Adrenal gland (tissue), 9 donors: ENCODE measurements at regions not wholly inside any gene's neighbourhood (a gene's known extent, or its start where the extent isn't known, plus 50 kb on each side); places are given as distances from the start of the nearest gene placed in this dataset.

Experiments
- DNase-seq, 7 donors: peaks; one replicate each; pipeline ENCODE4 v3.0.0-alpha.2; 2019 to 2020
- H3K27ac ChIP-seq, 5 donors: fragments of 200-600 bp; sonication (generic) in 4 of 5; 1 replicate in 3 of 5; 2 replicates in 2 of 5; pipeline versions ENCODE4 v1.5.1 to v1.8.0; 2016 to 2020; ENCODE audit warnings: mild to moderate bottlenecking in 1 of 5
- H3K27me3 ChIP-seq: fragments of 200-600 bp; 2 replicates; pipeline ENCODE4 v1.8.0; 2021
- H3K36me3 ChIP-seq, 2 donors: fragments of 200-600 bp; replicated peaks in 1 of 2; 1 replicate in 1 of 2; 2 replicates in 1 of 2; pipeline versions ENCODE4 v1.5.1 to v1.8.0; 2018 to 2022
- H3K4me1 ChIP-seq, 2 donors: fragments of 200-600 bp; replicated peaks in 1 of 2; 1 replicate in 1 of 2; 2 replicates in 1 of 2; pipeline versions ENCODE4 v1.5.1 to v1.8.0; 2018 to 2021
- H3K4me3 ChIP-seq, 4 donors: fragments of 200-600 bp; sonication (generic) in 3 of 4; one replicate each; pipeline ENCODE4 v1.5.1; 2016 to 2018
- H3K9me3 ChIP-seq, 3 donors: fragments of 200-600 bp; sonication (generic) in 1 of 3; replicated peaks in 1 of 3; 1 replicate in 2 of 3; 2 replicates in 1 of 3; pipeline versions ENCODE4 v1.5.1 to v1.8.0; 2016 to 2021
- CTCF ChIP-seq, 6 experiments: fragments of 450-650 bp in 4 of 6; fragments of 200-600 bp in 2 of 6; sonication (generic) in 1 of 6; IDR thresholded peaks; 1 replicate in 5 of 6; 2 replicates in 1 of 6; pipeline versions ENCODE4 v1.5.1 to v1.8.0; 2016 to 2021; ENCODE audit warnings: antibody characterized with exemption in 6 of 6, mild to moderate bottlenecking in 2 of 6, moderate library complexity in 1 of 6
- POLR2A ChIP-seq, 2 donors: fragments of 450-650 bp; IDR thresholded peaks; one replicate each; pipeline ENCODE4 v1.6.1; 2017; ENCODE audit warnings: antibody characterized with exemption in 2 of 2, mild to moderate bottlenecking in 2 of 2, moderate library complexity in 1 of 2
- WGBS, 4 donors: extraction: QIAGEN DNeasy Blood & Tissue Kit in 2 of 4; methylation state at CpG; one replicate each; pipeline versions ENCODE4 v1.1.5 to v1.1.7; 2013 to 2017; 5-methylcytosine and 5-hydroxymethylcytosine counted together
- intact Hi-C, 2 donors: fragments of 100-400 bp; cut with DNase I; formaldehyde crosslinking; loops; one replicate each; pipeline versions ENCODE4 v1.14.1 to v1.15.0; 2022 to 2023
- donor health status: healthy with polysubstance abuse.
- donor health status: Bipolar disorder and iron deficiency.
- donor health status: DM: yes; HTN: yes; CAD: no.
- donor health status: DM: no; HTN: no; CAD: no.
- donor health status: DM: no; HTN: no; CAD: no.

GRCh38 chr7:124596881-124597280 is 168.7 kb downstream of the GPR37 start:
- no peak overlapping the region for H3K4me3 ChIP-seq
- H3K27ac ChIP-seq, result no peak overlapping the region
- 67 to 81% (median 75%) methylated on average over 1 of the region's 1 CpG for WGBS, 4 donors
- H3K36me3 ChIP-seq, result no peaks in the 10 kb centered on the region
- DNase-seq, result no peak
- intact Hi-C loops, result no loop called here
- no peaks in the 10 kb centered on the region for H3K4me1 ChIP-seq
- no peak for TF ChIP-seq POLR2A (IDR thresholded peaks at IDR 0.05)
- TF ChIP-seq CTCF (IDR thresholded peaks at IDR 0.05), result no peak
- H3K27me3 ChIP-seq, result no peaks in the 10 kb centered on the region
- H3K9me3 ChIP-seq, result no peaks in the 10 kb centered on the region

- Histone ChIP-seq H3K4me1 (no peaks in the 10 kb centered on the region), H3K9me3 (no peaks in the 10 kb centered on the region), H3K27me3 (no peaks in the 10 kb centered on the region), H3K36me3 (no peaks in the 10 kb centered on the region), H3K4me3 (no peak overlapping the region), H3K27ac (no peak overlapping the region)
- WGBS, 4 donors, result 78 to 90% (median 82%) methylated on average over 2 of the region's 2 CpGs
- TF ChIP-seq CTCF (IDR thresholded peaks at IDR 0.05), result no peak
- TF ChIP-seq POLR2A (IDR thresholded peaks at IDR 0.05), result no peak
- intact Hi-C loops, result no loop called here
- DNase-seq, result no peak
Measured at GRCh38 chr7:124590814-124591213, 174.8 kb downstream of the GPR37 start.

GRCh38 chr7:124577256-124577655 is 188.3 kb downstream of the GPR37 start:
- WGBS, 4 donors, result 50 to 58% (median 50%) methylated on average over 2 of the region's 2 CpGs
- H3K4me1 ChIP-seq, result no peaks in the 10 kb centered on the region
- H3K27ac ChIP-seq, result no peak overlapping the region
- H3K36me3 ChIP-seq, result no peaks in the 10 kb centered on the region
- no peaks in the 10 kb centered on the region for H3K9me3 ChIP-seq
- no peaks in the 10 kb centered on the region for H3K27me3 ChIP-seq
- no peak for TF ChIP-seq CTCF (IDR thresholded peaks at IDR 0.05)
- TF ChIP-seq POLR2A (IDR thresholded peaks at IDR 0.05), result no peak
- H3K4me3 ChIP-seq, result no peak overlapping the region
- DNase-seq, result no peak
- intact Hi-C loops, result no loop called here

- 85 to 90% (median 87%) methylated on average over 3 of the region's 3 CpGs for WGBS, 4 donors
- TF ChIP-seq POLR2A (IDR thresholded peaks at IDR 0.05), result no peak
- no peak for TF ChIP-seq CTCF (IDR thresholded peaks at IDR 0.05)
- Histone ChIP-seq H3K27me3 (no peaks in the 10 kb centered on the region), H3K4me1 (no peaks in the 10 kb centered on the region), H3K36me3 (no peaks in the 10 kb centered on the region), H3K9me3 (no peaks in the 10 kb centered on the region), H3K27ac (no peak overlapping the region), H3K4me3 (no peak overlapping the region)
- intact Hi-C loops, result no loop called here
- DNase-seq, result no peak
Measured at GRCh38 chr7:124575176-124575575, 190.4 kb downstream of the GPR37 start.
